Spinal cord (tissue), 9 donors: ENCODE measurements at regions not wholly inside any gene's neighbourhood (a gene's known extent, or its start where the extent isn't known, plus 50 kb on each side); places are given as distances from the start of the nearest gene placed in this dataset.

Source experiments
- DNase-seq, 6 donors: peaks; one replicate each; pipeline versions ENCODE4 v3.0.0 to v3.0.0-alpha.2; 2013 to 2015; ENCODE audit warnings: low spot score in 6 of 6, low read depth in 4 of 6
- H3K27ac ChIP-seq: one replicate; pipeline ENCODE4 v1.5.1; 2013; ENCODE audit warnings: low read depth, low read length, control low read depth
- H3K27me3 ChIP-seq: one replicate; pipeline ENCODE4 v1.6.1; 2013; ENCODE audit warnings: low read length; ENCODE audit not compliant: control insufficient read depth, insufficient read depth
- H3K36me3 ChIP-seq: one replicate; pipeline ENCODE4 v1.6.1; 2013; ENCODE audit warnings: low read length; ENCODE audit not compliant: control insufficient read depth, insufficient read depth
- H3K4me1 ChIP-seq: one replicate; pipeline ENCODE4 v1.6.1; 2013; ENCODE audit warnings: low read length; ENCODE audit not compliant: control insufficient read depth, insufficient read depth
- H3K4me3 ChIP-seq: one replicate; pipeline ENCODE4 v1.5.1; 2013; ENCODE audit warnings: low read depth, low read length, control low read depth
- H3K9me3 ChIP-seq: one replicate; pipeline ENCODE4 v1.6.1; 2013; ENCODE audit warnings: low read length; ENCODE audit not compliant: control insufficient read depth, insufficient read depth
- WGBS: methylation state at CpG from one replicate; pipeline ENCODE4 v1.1.5; 2013; ENCODE audit warnings: missing lambda C conversion rate; ENCODE audit not compliant: insufficient coverage; 5-methylcytosine and 5-hydroxymethylcytosine counted together
- donor health status: healthy.

DNA sequence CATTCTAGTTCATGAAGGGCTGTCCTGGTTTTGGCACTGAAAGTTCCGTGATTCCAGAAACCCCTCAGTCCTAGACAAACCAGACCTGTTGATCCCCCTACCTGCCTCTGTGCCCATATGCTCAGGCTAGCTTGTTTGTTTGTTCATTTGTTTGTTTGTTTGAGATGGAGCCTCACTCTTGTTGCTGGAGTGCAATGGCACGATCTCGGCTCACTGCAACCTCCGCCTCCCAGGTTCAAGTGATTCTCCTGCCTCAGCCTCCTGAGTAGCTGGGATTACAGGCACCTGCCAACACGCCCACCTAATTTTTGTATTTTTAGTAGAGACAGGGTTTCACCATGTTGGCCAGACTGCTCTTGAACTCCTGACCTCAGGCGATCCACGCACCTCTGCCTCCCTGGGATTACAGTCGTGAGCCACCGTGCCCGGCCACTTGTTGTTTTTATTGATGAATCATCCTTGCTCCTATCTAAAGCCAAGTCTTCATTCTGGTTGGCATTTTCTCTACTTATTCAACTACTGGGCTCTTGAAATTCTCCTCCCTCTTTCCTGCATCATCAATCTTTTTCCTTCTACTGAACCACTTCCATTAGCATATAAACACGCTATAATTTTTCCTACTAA is 86.3 kb upstream of the BMP2K start:
- H3K9me3 ChIP-seq, result no peaks in the 10 kb centered on the region
- no peak for DNase-seq
- no peaks in the 10 kb centered on the region for H3K4me1 ChIP-seq
- no peaks in the 10 kb centered on the region for H3K27me3 ChIP-seq
- H3K27ac ChIP-seq, result no peak overlapping the region
- WGBS, result 91% methylated on average over 6 of the region's 11 CpGs
- no peak overlapping the region for H3K4me3 ChIP-seq
- H3K36me3 ChIP-seq, result no peaks in the 10 kb centered on the region

GRCh38 chr4:78691334-78691754 is 84.8 kb upstream of the BMP2K start:
- 95% methylated on average over 2 of the region's 2 CpGs for WGBS
- Histone ChIP-seq H3K36me3 (no peaks in the 10 kb centered on the region), H3K27ac (no peak overlapping the region), H3K4me3 (no peak overlapping the region), H3K27me3 (no peaks in the 10 kb centered on the region), H3K4me1 (no peaks in the 10 kb centered on the region), H3K9me3 (no peaks in the 10 kb centered on the region)
- DNase-seq, result no peak

GRCh38 chr4:78691971-78692821 is 84.0 kb upstream of the BMP2K start:
- H3K9me3 ChIP-seq, result no peaks in the 10 kb centered on the region
- 48% methylated on average over 4 of the region's 4 CpGs for WGBS
- H3K27ac ChIP-seq, result no peak overlapping the region

GRCh38 chr4:78692822-78693170 is 83.4 kb upstream of the BMP2K start:
- 89% methylated on average over 4 of the region's 4 CpGs for WGBS
- Histone ChIP-seq H3K36me3 (no peaks in the 10 kb centered on the region), H3K27me3 (no peaks in the 10 kb centered on the region), H3K4me3 (no peak overlapping the region), H3K4me1 (no peaks in the 10 kb centered on the region), H3K9me3 (no peaks in the 10 kb centered on the region), H3K27ac (no peak overlapping the region)
- no peak for DNase-seq

More at GRCh38 chr4:78691971-78692821, 84.0 kb upstream of the BMP2K start:
- no peak for DNase-seq
- Histone ChIP-seq H3K36me3 (no peaks in the 10 kb centered on the region), H3K27me3 (no peaks in the 10 kb centered on the region), H3K4me1 (no peaks in the 10 kb centered on the region), H3K4me3 (no peak overlapping the region)

DNA sequence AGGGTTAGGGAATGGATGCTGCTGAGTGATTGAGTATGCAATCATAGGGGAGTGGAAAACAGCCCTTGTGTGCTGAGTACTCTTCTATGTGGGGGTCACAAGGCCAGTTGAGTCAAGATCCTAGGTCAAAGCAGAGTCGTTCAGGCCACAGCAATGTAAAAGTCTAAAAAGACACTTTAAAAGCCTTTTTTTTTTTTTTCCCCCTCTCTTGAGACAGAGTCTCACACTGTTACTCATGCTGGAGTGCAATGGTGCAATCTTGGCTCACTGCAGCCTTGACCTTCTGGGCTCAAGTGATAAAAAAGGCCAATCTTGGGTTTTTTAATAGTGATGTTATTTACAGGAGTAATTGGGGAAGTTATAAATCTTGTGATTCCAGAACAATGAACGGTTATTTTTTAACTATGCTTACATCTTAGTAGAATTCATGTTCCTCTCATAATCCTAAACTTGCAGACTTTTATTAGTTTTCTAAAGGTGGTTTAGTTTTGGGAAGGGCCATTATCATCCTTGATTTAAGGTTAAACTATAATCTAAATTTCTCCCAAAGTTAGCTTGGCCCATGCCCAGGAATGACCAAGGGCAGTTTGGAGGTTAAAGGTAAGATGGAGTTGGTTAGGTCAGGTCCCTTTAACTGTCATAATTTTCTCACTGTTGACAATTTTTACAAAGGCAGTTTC is 82.2 kb upstream of the BMP2K start:
- Histone ChIP-seq H3K36me3 (no peaks in the 10 kb centered on the region), H3K9me3 (no peaks in the 10 kb centered on the region), H3K4me3 (no peak overlapping the region), H3K27ac (no peak overlapping the region), H3K27me3 (no peaks in the 10 kb centered on the region), H3K4me1 (no peaks in the 10 kb centered on the region)
- DNase-seq, result no peak
- WGBS, result 67% methylated on average over 1 of the region's 2 CpGs

DNA sequence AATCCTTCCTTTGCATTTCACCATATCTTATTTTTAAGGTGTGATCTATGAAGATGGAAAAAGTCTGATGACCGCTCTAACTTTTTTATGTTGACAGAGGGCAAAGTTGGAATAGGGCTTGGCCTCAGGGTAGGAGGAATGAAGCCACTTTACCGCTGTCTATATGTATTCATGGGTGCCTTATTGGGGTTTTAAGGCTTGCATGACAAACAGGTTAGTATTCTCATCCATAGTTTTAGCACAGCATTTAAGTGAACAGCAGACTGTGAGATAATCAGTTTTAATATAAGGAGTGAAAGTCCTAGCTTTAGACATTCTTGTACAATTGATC is 81.7 kb upstream of the BMP2K start:
- Histone ChIP-seq H3K27me3 (no peaks in the 10 kb centered on the region), H3K4me1 (no peaks in the 10 kb centered on the region), H3K9me3 (no peaks in the 10 kb centered on the region), H3K27ac (no peak overlapping the region), H3K4me3 (no peak overlapping the region), H3K36me3 (no peaks in the 10 kb centered on the region)
- no peak for DNase-seq
- 100% methylated on average over 1 of the region's 2 CpGs for WGBS

- no peaks in the 10 kb centered on the region for H3K27me3 ChIP-seq
- H3K9me3 ChIP-seq, result no peaks in the 10 kb centered on the region
- no peaks in the 10 kb centered on the region for H3K4me1 ChIP-seq
- no peaks in the 10 kb centered on the region for H3K36me3 ChIP-seq
- no peak overlapping the region for H3K4me3 ChIP-seq
- DNase-seq, result no peak
- H3K27ac ChIP-seq, result no peak overlapping the region
- WGBS, result no CpG with 5 or more reads among the region's 1 CpG
Measured at GRCh38 chr4:78695910-78696309, 80.2 kb upstream of the BMP2K start.

DNA sequence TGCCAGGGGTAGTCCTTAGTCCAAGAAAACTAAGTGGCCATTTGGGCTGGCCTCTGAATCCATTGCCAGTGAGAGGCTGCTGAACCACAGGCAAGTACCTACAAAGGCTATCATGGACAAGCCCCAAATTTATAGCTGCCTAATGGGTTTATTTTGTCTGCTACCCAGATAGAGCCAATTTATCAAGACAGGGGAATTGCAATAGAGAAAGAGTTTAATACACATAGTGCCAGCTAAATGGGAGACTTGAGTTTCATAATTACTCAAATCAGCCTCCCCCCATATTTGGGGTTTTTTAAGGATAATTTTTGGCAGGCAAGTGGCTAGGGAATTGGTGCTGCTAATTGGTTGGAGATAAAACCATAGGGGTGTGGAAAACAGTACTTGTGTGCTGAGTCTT is 73.1 kb upstream of the BMP2K start:
- H3K4me3 ChIP-seq, result no peak overlapping the region
- no peaks in the 10 kb centered on the region for H3K27me3 ChIP-seq
- H3K4me1 ChIP-seq, result no peaks in the 10 kb centered on the region
- DNase-seq, result no peak
- H3K36me3 ChIP-seq, result no peaks in the 10 kb centered on the region
- H3K9me3 ChIP-seq, result peaks cover 2% of the 10 kb centered on the region
- H3K27ac ChIP-seq, result no peak overlapping the region

GRCh38 chr4:78704317-78704716 is 71.8 kb upstream of the BMP2K start:
- Histone ChIP-seq H3K27ac (no peak overlapping the region), H3K27me3 (no peaks in the 10 kb centered on the region), H3K9me3 (peaks cover 2% of the 10 kb centered on the region), H3K4me1 (no peaks in the 10 kb centered on the region), H3K36me3 (no peaks in the 10 kb centered on the region), H3K4me3 (no peak overlapping the region)
- DNase-seq, result no peak
